Tibial nerve (tissue), 3 donors: ENCODE measurements at regions not wholly inside any gene's neighbourhood (a gene's known extent, or its start where the extent isn't known, plus 50 kb on each side); places are given as distances from the start of the nearest gene placed in this dataset.
"Not testable (repeated sequence)": the region's sequence is repeated elsewhere in the genome, so short reads cannot be mapped to it uniquely, and the experiment has no call there.

Experiments used
- CTCF ChIP-seq, 5 experiments: fragments of 200-600 bp in 3 of 5; fragments of 450-650 bp in 2 of 5; sonication (generic) in 3 of 5; IDR thresholded peaks; one replicate each; pipeline ENCODE4 v1.5.1; 2016 to 2019; ENCODE audit warnings: antibody characterized with exemption in 5 of 5, mild to moderate bottlenecking in 3 of 5, moderate library complexity in 2 of 5
- POLR2A ChIP-seq, 2 donors: fragments of 450-650 bp; IDR thresholded peaks; one replicate each; pipeline ENCODE4 v1.6.1; 2017; ENCODE audit warnings: antibody characterized with exemption in 2 of 2, mild to moderate bottlenecking in 2 of 2, moderate library complexity in 2 of 2

- not testable (repeated sequence) for TF ChIP-seq POLR2A, CTCF (IDR thresholded peaks at IDR 0.05)
Observed at GRCh38 chr7:45289611-45290010, 132.0 kb downstream of the RAMP3 start.
